Muscle of leg (tissue), 3 donors: ENCODE measurements at regions not wholly inside any gene's neighbourhood (a gene's known extent, or its start where the extent isn't known, plus 50 kb on each side); places are given as distances from the start of the nearest gene placed in this dataset.

Source experiments
- DNase-seq: peaks from one replicate; pipeline ENCODE4 v3.0.0; 2013
- H3K27ac ChIP-seq: one replicate; pipeline ENCODE4 v1.5.1; 2013; ENCODE audit warnings: mild to moderate bottlenecking, low read length, control low read depth
- H3K27me3 ChIP-seq: one replicate; pipeline ENCODE4 v1.6.1; 2013; ENCODE audit warnings: low read length; ENCODE audit not compliant: control insufficient read depth, insufficient read depth
- H3K36me3 ChIP-seq: one replicate; pipeline ENCODE4 v1.6.1; 2013; ENCODE audit warnings: low read length; ENCODE audit not compliant: control insufficient read depth, insufficient read depth
- H3K4me1 ChIP-seq: one replicate; pipeline ENCODE4 v1.6.1; 2013; ENCODE audit warnings: low read length; ENCODE audit not compliant: control insufficient read depth, insufficient read depth
- H3K4me3 ChIP-seq: one replicate; pipeline ENCODE4 v1.5.1; 2013; ENCODE audit warnings: low read length, control low read depth
- H3K9me3 ChIP-seq: replicated peaks from 2 replicates; pipeline ENCODE4 v1.6.1; 2013; ENCODE audit warnings: low read depth, low read length; ENCODE audit not compliant: control insufficient read depth
- WGBS: methylation state at CpG from one replicate; pipeline ENCODE4 v1.1.5; 2013; ENCODE audit warnings: missing lambda C conversion rate; ENCODE audit not compliant: insufficient coverage; 5-methylcytosine and 5-hydroxymethylcytosine counted together

DNA sequence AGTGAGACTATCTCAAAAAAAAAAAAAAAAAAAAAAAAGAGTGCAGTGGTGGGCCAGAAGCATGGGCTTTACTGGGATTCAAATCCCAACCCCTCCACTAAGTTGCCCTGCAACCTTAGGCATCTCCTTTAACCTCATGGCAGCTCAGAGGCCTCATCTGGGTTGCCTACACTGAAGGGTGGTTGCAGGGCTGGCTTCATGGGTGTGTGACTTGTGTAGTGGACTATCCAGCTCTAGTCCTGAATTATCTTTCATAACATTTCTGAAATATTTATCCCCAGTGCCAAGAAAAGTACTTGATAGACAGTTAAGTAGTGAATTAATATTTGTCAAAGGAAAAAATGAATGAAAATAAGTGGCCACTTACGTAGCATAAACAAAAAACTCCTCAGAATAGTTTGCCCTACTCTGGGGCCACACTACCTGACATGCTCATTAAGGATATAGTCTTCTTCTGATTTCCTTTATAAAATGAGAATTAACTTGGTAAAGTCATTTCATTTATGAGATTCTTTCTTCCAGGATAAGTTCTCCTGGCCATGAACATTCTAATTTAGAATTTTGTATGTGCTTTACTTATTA lies 116.0 kb upstream of the SYT13 start:
- Histone ChIP-seq H3K27ac (no peak overlapping the region), H3K4me3 (no peak overlapping the region), H3K9me3 (no peaks in the 10 kb centered on the region), H3K27me3 (peaks cover under 1% of the 10 kb centered on the region), H3K4me1 (no peaks in the 10 kb centered on the region), H3K36me3 (no peaks in the 10 kb centered on the region)
- WGBS: no CpG with 5 or more reads among the region's 1 CpG
- no peak for DNase-seq

DNA sequence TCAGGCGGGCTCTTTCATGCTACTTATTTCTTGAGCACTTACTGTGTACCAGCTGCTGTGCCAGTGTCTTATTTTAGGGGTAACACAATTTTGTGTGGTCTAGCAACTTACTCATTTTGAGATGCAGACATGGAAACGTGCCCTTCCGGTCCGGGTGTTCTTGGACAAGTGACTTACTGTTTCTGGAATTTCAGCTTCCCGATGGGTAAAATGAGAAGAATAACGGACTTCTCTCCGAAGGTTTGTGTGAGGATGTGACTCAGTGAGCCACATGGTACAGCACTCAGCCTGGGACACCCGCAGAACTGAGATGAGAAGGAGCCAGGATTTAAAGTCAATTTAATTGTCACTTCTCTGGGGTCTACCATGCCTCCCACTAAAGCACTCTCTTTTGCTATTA lies 114.5 kb upstream of the SYT13 start:
- Histone ChIP-seq H3K36me3 (no peaks in the 10 kb centered on the region), H3K9me3 (no peaks in the 10 kb centered on the region), H3K4me1 (no peaks in the 10 kb centered on the region), H3K27me3 (no peaks in the 10 kb centered on the region), H3K4me3 (no peak overlapping the region), H3K27ac (no peak overlapping the region)
- DNase-seq: no peak
- WGBS: 62% methylated on average over 7 of the region's 8 CpGs

DNA sequence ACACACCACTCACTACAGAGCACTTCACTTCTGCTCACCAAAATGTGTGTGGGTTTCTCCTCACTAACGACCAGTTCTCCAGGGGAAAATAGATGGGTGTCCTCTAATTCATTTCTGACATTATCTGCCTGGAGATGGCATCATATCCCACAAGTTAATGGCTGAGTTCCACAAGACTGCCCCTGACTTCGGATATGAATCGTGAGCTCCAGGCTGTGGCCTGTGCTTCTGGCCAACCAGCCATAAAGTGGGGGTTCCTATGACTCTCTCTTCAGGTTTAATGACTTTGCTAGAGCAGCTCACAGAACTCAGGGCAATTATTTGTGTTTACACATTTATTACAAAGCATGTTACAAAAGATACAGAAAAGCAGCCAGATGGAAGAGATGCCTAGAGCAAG lies 113.0 kb upstream of the SYT13 start:
- Histone ChIP-seq H3K4me1 (no peaks in the 10 kb centered on the region), H3K36me3 (no peaks in the 10 kb centered on the region), H3K27ac (no peak overlapping the region), H3K27me3 (no peaks in the 10 kb centered on the region), H3K9me3 (no peaks in the 10 kb centered on the region), H3K4me3 (no peak overlapping the region)
- DNase-seq: no peak
- 67% methylated on average over 3 of the region's 3 CpGs for WGBS

DNA sequence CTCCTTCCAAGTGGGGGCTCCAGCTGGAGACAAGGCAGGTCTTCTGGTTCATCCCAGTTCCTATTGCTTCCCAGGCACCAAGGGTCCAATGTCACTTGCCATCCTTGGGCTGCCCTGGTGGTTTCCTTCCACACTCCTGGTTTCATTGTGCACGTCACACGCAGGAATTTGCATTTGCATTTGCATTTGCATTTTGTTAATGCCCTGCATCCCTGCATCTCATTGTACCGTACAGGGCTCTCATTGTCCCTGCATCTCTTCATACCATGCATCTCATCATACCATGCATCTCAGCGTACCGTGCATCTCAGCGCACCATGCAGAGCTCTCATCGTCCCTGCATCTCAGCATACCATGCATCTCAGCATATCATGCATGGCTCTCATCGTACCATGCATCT lies 112.2 kb upstream of the SYT13 start:
- 91% methylated on average over 8 of the region's 8 CpGs for WGBS
- Histone ChIP-seq H3K36me3 (no peaks in the 10 kb centered on the region), H3K27me3 (no peaks in the 10 kb centered on the region), H3K4me3 (no peak overlapping the region), H3K27ac (no peak overlapping the region), H3K4me1 (no peaks in the 10 kb centered on the region), H3K9me3 (no peaks in the 10 kb centered on the region)
- DNase-seq: no peak

DNA sequence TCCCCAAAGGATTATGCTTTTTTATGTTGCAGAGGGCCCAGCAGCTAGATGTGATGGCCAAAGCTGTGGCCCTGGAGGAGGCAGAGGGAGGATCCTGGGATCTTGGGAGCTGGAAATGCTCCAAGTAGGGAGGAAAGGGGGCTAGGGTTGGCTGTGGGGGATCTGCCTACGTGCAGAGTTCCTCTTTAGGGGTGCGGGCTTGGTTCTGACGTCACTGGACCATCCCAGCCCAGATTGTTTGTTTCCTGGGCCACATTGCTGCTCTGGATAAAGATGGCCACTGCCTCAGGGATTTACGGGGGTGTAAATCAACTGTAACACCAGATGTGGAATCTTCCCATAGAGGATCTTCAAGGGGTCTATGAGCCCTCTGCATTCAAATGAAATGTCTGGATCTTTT lies 110.3 kb upstream of the SYT13 start:
- H3K9me3 ChIP-seq: no peaks in the 10 kb centered on the region
- H3K36me3 ChIP-seq: no peaks in the 10 kb centered on the region
- no peak overlapping the region for H3K4me3 ChIP-seq
- no peak overlapping the region for H3K27ac ChIP-seq
- no peaks in the 10 kb centered on the region for H3K4me1 ChIP-seq
- no peak for DNase-seq
- H3K27me3 ChIP-seq: no peaks in the 10 kb centered on the region
- 25% methylated on average over 4 of the region's 4 CpGs for WGBS

DNA sequence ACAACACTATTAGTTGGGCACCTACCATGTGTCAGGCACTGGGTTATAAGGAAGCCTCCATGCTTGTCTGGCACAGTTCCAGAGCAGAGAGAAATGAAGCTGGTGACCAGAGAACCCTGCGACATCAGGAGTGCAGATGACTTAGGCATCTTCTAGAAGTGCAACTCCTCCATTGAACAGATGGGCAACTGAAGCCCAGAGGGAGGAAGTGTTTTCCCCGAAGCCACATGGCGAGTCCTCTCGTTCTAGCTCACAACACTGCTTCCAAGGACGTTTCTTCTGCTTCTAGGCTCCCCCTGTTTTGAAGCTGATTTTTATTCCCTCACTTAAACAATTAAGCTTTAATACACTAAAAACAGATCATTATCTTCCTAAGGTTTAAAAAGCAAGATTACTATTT lies 109.8 kb upstream of the SYT13 start:
- no peaks in the 10 kb centered on the region for H3K4me1 ChIP-seq
- DNase-seq: no peak
- 40% methylated on average over 5 of the region's 5 CpGs for WGBS
- no peak overlapping the region for H3K27ac ChIP-seq
- no peaks in the 10 kb centered on the region for H3K27me3 ChIP-seq
- H3K4me3 ChIP-seq: no peak overlapping the region
- H3K9me3 ChIP-seq: no peaks in the 10 kb centered on the region
- H3K36me3 ChIP-seq: no peaks in the 10 kb centered on the region

DNA sequence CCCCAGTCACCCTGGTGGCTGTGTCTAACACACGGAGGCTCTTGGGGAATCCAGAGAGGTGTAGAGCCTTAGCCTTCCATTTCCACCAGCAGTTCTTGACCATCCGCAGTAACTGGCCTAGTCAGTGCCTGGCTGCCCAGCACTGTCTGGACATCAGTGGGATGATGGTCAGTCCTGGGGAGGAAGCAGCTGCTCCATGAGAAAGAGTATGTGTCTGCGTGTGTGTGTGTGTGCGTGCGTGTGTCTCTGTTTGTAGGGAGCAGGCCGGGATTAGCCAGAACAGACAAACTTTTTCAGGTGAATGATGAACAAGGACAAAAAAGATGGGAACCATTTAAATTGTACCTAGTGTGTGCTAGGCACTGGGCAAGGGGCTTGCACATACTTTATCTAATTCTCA lies 109.3 kb upstream of the SYT13 start:
- DNase-seq: no peak
- Histone ChIP-seq H3K36me3 (no peaks in the 10 kb centered on the region), H3K9me3 (no peaks in the 10 kb centered on the region), H3K27ac (no peak overlapping the region), H3K4me1 (no peaks in the 10 kb centered on the region), H3K4me3 (no peak overlapping the region), H3K27me3 (no peaks in the 10 kb centered on the region)
- WGBS: 98% methylated on average over 4 of the region's 6 CpGs

DNA sequence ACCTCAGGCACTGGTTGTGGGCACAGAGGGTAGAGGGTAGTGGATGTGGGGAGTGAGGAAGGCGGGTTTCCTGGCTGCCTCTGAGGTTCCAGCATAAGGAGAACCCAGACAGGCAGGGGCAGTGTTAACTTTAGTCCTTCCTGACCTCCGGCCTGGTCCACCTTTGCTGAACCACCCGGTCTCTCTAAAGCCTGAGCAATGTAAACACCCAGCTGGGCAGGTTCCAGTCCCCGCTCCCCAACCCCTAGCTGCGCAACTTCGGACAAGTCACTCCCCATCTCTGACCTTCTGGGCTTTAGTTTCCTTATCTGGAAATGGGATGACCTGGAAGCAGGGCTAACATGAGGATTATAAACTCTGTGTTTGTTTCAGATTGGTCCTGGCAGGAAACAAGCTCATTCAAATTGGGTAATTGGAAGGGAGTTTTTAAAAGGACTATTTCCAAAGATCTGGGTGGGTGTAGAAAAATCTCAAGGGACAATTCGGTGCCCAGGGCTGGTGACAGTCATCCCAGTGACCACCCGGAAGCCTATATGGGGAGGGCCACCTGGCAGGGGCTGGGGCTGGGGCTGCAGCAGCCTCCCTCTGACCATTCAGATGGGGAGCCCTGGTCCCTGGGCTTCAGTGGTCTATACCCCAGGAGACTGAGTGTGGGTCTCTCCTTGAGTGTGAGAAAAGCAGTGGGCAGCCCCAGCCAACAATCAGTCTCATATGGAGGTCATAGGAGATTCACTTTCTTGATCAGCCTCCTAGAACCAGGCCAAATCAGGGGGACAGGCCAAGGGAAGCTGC lies 108.3 kb upstream of the SYT13 start:
- Histone ChIP-seq H3K4me1 (no peaks in the 10 kb centered on the region), H3K9me3 (no peaks in the 10 kb centered on the region), H3K4me3 (no peak overlapping the region), H3K27ac (no peak overlapping the region), H3K36me3 (no peaks in the 10 kb centered on the region), H3K27me3 (no peaks in the 10 kb centered on the region)
- no peak for DNase-seq
- 81% methylated on average over 3 of the region's 8 CpGs for WGBS

DNA sequence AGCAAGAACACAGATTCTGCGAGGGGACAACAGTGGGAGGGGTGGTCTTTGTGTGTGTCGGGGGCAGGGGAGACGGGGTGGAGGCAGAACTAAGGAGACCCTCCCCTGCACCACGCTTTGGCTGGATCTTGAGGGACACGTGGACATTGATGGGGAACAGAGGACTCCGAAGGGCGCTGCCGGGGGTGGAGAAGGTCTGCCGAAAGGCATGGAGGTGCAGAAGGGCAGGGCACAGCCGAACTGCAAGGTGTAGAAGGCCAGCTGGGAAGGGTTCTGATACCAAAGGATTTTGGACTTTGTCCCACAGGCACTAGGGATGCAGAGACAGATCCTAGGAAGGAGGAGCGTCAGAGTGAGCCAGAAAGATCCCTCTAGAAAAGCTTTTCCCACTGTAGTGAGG lies 107.7 kb upstream of the SYT13 start:
- H3K4me3 ChIP-seq: no peak overlapping the region
- no peaks in the 10 kb centered on the region for H3K9me3 ChIP-seq
- H3K36me3 ChIP-seq: no peaks in the 10 kb centered on the region
- no peaks in the 10 kb centered on the region for H3K27me3 ChIP-seq
- no peak overlapping the region for H3K27ac ChIP-seq
- DNase-seq: no peak
- WGBS: 72% methylated on average over 11 of the region's 11 CpGs
- H3K4me1 ChIP-seq: no peaks in the 10 kb centered on the region

DNA sequence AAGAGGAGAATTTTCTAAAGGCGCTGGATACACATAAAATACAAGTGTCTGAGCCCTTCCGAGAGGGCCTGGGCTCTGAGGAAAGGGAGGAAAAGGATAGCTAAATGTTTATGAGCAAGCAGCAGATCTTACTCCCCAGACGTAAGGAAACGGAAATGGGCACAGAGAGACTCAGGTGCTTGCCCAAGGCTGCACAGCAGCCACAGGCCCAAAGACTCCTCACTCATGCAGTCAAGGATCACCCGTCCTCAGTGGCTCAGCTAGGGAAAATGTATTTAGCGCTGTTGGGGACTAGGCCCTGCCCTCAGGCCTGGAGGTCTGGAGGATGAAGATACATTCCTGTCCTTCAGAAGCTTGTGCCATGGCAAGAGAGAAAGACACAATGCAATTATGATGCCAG lies 107.2 kb upstream of the SYT13 start:
- 72% methylated on average over 4 of the region's 6 CpGs for WGBS
- no peaks in the 10 kb centered on the region for H3K9me3 ChIP-seq
- no peaks in the 10 kb centered on the region for H3K27me3 ChIP-seq
- no peak overlapping the region for H3K27ac ChIP-seq
- DNase-seq: no peak
- no peak overlapping the region for H3K4me3 ChIP-seq
- H3K36me3 ChIP-seq: no peaks in the 10 kb centered on the region
- H3K4me1 ChIP-seq: no peaks in the 10 kb centered on the region
